Inferior parietal cortex (tissue), 1 donor: ENCODE measurements at regions not wholly inside any gene's neighbourhood (a gene's known extent, or its start where the extent isn't known, plus 50 kb on each side); places are given as distances from the start of the nearest gene placed in this dataset.
A peak's percentile ranks its signal among the peaks of the same experiment; 100 is the strongest.
"Not testable (repeated sequence)": the region's sequence is repeated elsewhere in the genome, so short reads cannot be mapped to it uniquely, and the experiment has no call there.

Experiments
- DNase-seq: peaks from one replicate; pipeline ENCODE4 v3.0.0-alpha.2; 2016; ENCODE audit errors: extremely low spot score

GRCh38 chr1:185473186-185473585, 156.1 kb upstream of the IVNS1ABP start:
- DNase-seq: no peak

DNA sequence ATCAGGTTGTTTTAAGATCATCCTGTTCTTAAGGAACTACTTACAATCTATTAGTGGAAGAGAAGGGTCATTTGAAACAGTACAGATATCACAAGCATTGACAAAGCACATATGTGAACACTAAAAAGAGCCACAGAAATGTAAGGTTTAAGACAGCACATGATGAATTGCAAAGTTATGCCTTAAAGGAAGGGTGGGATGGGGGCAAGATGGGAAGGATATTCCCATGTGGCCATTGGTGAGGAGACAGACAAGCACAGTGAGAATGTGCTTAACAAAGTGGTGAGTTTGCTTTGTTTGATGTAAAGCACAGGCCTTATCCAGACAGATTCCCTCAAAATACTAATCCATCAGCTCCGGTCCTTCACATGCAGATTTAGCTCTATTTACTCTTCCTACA, 151.6 kb upstream of the IVNS1ABP start:
- no peak for DNase-seq

GRCh38 chr1:185467122-185467521, 150.1 kb upstream of the IVNS1ABP start:
- DNase-seq: no peak

DNA sequence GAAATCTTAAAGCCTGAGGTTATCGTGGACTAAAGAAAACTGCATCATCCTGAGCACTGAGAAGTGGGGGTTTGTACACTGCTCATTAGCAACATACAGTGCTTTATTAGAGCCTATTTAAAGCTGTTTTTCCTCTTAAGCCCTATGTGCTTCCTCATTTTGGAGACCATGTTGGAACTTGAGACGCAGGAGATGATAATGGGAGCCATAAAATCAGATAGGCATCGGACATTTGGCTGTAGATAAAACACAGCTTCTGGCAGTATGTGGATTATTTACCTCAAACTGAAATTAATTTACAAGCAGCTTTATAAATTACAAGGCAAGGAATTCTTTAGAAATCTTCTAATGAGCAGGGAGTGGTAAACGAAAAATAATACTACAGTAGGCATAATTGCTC, 147.7 kb upstream of the IVNS1ABP start:
- DNase-seq: no peak

- DNase-seq: no peak
Measured at GRCh38 chr1:185463433-185463832, 146.4 kb upstream of the IVNS1ABP start.

DNA sequence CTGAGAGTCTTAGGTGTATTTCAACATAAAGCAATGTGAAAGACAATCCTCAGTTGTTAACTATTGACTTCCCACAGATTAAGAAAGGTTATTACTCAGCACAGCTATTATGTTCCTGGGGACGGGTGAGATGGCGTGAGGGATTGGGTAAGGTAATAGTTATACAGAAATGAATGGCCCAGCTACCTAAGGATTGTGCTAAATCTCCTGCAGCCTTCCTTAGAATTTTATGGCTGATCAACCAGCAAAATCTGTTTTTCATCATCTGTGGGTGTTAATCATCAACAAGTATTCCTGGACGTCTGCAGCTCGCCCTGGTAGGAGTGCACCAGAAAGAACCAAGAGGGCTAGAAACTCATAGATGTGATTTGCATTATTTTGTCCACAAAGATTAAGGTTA, 146.0 kb upstream of the IVNS1ABP start:
- no peak for DNase-seq

DNA sequence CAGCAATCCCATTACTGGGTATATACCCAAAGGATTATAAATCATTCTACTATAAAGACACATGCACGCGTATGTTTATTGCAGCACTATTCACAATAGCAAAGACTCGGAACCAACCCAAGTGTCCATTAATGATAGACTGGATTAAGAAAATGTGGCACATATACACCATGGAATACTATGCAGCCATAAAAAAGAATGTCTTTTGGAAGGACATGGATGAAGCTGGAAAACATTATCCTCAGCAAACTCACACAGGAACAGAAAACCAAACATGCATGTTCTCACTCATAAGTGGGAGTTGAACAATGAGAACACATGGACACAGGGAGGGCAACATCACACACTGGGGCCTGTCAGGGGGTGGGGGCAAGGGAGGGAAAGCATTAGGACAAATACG, 143.7 kb upstream of the IVNS1ABP start:
- DNase-seq: not testable (repeated sequence)

- no peak for DNase-seq
Measured at GRCh38 chr1:185459141-185459540, 142.1 kb upstream of the IVNS1ABP start.

DNA sequence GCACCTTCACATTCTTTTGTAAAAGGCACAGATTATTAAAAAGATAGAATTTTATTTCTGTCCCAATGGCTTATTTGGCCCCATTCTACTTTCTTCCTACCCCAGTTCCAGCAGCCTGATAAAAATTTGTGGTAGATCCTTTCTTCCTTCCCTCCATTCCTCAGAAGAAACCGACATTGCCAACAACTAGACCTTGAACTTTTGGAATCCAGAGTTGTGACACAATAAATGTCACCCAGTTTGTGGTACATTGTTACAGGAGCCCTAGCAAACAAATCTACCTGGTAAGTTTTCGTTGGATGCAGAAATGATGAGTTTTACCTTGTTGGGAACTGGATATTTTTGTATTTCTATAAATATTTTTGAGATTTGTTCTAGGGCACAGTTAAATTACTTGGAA, 141.6 kb upstream of the IVNS1ABP start:
- no peak for DNase-seq

- DNase-seq: no peak
Measured at GRCh38 chr1:185453496-185454192, 136.6 kb upstream of the IVNS1ABP start.

GRCh38 chr1:185450917-185451316, 133.9 kb upstream of the IVNS1ABP start:
- no peak for DNase-seq

DNA sequence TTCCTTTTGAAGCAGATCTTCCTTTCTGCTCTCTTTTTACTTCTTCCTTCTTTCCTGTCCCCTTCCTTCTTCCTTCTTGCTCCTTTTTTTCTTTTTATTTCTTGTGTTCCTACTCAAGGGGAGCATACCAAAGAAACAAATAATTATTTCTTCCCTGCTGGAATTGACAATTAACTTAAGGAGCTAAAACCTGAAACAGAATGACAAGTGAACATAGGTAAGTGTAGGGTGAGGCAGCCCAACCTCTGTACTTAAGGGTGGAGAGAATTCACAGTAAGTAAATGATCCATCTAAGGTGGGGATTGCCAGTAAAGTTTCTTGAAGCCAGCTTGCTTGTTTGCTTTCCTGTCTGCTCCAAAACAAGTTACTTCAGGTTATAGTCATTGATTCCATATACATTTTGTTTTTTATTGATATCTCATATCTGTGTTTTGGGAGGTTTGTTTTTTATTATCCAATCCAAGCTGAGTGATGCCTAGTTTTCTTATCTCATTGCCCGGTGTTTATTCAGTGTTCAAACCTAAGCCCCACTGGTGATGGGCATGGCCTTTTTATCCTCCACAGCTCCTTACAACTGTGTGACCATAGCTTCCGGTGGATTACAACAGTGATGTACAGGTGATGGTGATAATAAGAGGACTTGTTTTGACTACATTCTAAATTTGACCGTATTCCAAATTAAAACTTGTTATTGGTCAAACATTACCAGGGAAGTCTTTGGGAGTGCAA, 133.2 kb upstream of the IVNS1ABP start:
- no peak for DNase-seq

GRCh38 chr1:185449378-185450059, 132.5 kb upstream of the IVNS1ABP start:
- DNase-seq: no peak

DNA sequence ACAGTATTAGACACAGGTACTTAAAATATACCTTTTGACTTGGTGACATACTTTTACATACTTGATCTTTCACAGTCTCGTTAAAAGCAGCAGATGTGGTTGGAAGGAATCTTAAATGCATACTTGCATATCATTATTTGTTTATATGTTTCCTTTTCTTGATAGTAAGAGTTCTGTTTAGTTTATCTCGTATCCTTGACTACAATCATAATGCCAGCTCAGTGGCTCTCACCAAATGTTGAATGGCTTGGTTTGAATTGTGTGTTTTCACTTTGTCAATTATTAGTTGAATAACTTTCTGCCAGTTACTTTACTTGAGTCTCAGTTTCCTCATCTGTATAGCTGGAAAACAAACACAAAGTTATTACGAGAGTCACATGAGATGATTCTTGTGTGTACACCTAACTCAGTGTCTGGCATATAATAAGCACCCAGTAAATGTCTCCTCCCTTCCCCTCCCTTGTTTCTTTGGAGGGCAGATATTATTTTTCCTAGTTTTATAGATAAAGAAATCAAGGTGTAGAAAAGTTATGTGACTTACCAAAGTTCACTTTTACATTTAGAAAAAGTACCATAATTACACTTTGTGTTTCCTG, 131.6 kb upstream of the IVNS1ABP start:
- DNase-seq: no peak

- DNase-seq: no peak
Measured at GRCh38 chr1:185446131-185446530, 129.1 kb upstream of the IVNS1ABP start.

DNA sequence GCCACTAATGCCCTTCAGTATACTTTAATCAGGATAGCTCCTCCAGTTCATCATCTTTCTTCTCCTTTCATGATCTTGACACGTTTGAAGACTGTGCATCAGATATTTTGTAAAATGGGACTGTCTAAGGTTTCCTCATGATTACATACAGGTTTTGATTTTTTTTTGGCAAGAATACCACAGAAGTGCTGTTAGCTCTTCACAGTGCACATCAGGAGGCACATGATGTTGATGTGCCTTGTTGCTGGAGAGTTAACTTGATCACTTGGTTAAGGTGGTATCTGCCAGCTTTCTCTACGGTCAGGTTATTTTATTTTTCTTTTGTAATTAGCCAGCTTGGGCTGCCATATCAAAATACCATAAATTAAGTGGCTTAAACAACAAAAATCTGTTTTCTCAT, 128.6 kb upstream of the IVNS1ABP start:
- no peak for DNase-seq

GRCh38 chr1:185444676-185445075, 127.6 kb upstream of the IVNS1ABP start:
- no peak for DNase-seq

DNA sequence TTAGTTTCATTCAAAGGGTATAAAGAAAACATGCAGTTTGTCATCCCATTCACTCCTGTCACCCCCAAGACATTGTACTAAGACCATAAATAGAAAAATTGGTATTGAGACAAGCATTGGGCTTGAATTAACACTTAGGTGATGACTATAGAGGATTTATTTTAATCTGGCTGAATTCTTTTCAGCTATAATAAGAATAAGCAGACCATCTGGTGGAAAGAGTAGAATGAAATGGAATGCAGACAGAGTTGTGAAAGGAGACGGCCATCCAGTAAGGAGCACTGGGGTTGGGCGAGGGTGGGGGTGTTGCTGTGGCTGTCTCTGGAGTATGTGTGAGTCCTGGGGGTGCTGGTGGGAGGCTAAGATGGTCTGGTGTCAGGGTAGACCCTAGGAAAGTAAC, 125.0 kb upstream of the IVNS1ABP start:
- DNase-seq: peak; percentile 8

GRCh38 chr1:185441605-185442004, 124.6 kb upstream of the IVNS1ABP start:
- DNase-seq: no peak

DNA sequence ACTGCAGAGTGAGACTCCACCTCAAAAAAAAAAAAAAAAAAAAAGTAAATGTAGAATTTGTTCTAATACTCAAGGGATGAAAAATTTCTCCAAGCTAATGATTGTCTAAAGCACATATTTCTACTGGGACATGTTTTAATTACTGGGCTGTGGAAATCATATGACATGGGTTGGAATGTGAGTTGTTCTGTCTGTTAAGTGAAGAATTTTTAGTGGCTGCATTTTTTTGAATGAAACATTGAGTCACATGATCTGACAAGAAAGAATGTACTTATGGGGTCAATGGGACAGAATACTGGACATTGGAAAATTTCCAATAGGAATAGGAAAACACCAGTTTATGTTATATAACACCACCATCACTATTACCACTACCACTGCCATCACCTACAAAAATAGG, 123.8 kb upstream of the IVNS1ABP start:
- no peak for DNase-seq

DNA sequence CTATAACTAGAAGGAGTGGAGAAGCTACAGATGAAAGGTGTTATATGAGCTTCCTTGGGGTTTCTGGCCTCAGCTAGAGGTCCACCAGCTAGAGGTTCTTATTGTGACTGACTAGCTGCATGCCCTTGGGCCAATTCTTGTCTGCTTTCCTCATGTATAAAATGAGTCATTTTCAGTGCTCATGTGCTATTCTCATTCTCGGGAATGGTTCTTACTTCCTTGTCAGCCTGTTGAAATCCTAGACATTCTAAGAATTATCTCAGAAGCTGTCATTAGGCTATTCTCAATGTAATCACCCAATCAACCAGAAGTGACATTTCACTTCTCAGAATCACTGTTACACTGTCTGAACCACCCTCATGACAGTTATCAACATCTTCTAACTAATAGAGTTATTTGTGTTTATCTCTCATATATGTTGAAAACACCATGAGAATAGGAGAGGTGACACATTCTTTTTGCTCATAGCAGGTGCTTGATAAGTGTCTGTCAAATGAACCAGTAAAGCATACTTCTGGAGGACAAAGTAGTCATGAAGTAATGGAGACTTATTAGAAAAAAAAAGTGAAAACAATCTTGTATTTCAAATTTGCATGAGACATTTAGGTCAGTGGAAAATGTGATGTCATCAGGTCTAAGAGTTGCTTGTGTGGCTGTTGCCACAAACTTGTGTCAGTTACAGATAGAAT, 122.8 kb upstream of the IVNS1ABP start:
- no peak for DNase-seq

DNA sequence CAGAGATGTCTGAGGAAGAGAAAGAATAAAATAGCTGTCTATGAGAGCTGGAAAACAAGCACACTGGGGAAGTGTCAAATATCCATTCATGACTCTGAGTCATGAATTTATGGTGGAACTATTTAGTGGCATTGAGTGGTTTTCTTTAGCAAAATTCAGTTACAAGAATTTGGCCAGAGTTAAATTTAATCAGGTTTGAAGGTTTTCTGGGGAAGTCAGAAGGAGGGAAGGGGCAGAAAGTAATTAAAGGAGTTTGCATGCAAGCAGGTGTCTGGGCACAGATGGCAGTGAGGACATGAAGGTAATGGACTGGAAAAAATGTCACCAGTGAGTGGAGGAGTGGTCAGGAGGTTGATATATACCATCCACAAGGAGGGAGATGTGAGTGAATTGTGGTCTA, 121.9 kb upstream of the IVNS1ABP start:
- DNase-seq: no peak
